ENCODE measurements at regions not wholly inside any gene's neighbourhood (a gene's known extent, or its start where the extent isn't known, plus 50 kb on each side); places are given as distances from the start of the nearest gene placed in this dataset.

GRCh38 chr1:18539171-18539570 lies 58.4 kb downstream of the KLHDC7A start:
- DNase-seq (peak in 1 of 3 donors; percentile 36), ATAC-seq (no peak)
- 64% methylated on average over 3 of the region's 4 CpGs for WGBS (ENCODE audit: insufficient coverage, low coverage, low lambda C conversion rate, missing lambda C conversion rate)
- Histone ChIP-seq H3K9me3 (no peaks in the 10 kb centered on the region), H3K36me3 (no peaks in the 10 kb centered on the region), H3K4me1 (no peaks in the 10 kb centered on the region), H3K4me3 (no peak overlapping the region), H3K27me3 (no peaks in the 10 kb centered on the region), H3K27ac (no peak overlapping the region)
- intact Hi-C loops (cut with DNase I), result no loop called here
- TF ChIP-seq POLR2A (IDR thresholded peaks at IDR 0.05) (no peak), CTCF (IDR thresholded peaks at IDR 0.05) (no peak)

GRCh38 chr1:18540136-18540765 lies 59.5 kb downstream of the KLHDC7A start:
- intact Hi-C loops (cut with DNase I), result no loop called here
- Histone ChIP-seq H3K9me3 (no peaks in the 10 kb centered on the region), H3K27me3 (no peaks in the 10 kb centered on the region), H3K36me3 (no peaks in the 10 kb centered on the region), H3K27ac (no peak overlapping the region), H3K4me1 (no peaks in the 10 kb centered on the region), H3K4me3 (no peak overlapping the region)
- TF ChIP-seq CTCF (IDR thresholded peaks at IDR 0.05), result no peak
- no peak for TF ChIP-seq POLR2A (IDR thresholded peaks at IDR 0.05)
- ATAC-seq, result no peak
- WGBS (ENCODE audit: insufficient coverage, low coverage, low lambda C conversion rate, missing lambda C conversion rate), result 75% methylated on average over 1 of the region's 3 CpGs
- peak in 1 of 3 donors; percentile 31 for DNase-seq

DNA sequence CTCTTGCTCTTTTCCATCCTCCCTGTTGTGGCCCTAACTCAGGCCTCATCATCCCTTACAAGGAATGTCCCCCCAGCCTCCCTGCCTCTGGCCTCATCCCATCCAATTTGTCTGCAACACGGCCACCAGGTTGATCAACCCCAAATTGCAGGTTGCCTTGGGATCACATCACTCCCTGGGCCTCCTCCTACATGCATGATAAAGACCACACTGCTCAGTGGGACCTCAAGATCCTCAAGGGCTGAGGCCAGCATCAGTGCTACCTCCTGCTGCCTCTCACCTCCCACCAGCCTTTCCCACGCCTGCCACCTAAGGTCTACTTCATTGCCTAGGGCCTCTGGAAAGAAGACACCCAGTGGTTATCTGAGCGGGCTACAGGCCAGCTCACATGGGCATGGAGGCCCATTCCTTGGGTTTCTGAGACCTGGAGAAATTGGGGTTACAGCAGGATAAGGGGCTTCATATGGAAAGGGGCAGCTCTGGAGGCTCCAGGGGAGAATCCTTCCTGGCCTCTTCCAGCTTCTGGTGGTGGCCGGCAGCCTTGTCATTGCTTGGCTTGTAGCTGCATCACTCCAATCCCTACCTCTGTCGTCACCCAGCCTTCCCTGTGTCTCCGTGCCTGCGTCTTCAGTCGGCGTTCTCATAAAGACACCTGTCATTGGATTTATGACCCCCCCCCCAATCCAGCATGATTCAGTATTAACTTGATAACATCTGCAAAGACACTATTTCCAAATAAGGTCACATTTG lies 60.5 kb downstream of the KLHDC7A start:
- H3K36me3 ChIP-seq, result no peaks in the 10 kb centered on the region
- H3K4me3 ChIP-seq, result no peak overlapping the region
- no peak overlapping the region for H3K27ac ChIP-seq
- intact Hi-C loops (cut with DNase I), result no loop called here
- WGBS (ENCODE audit: insufficient coverage, low coverage, low lambda C conversion rate, missing lambda C conversion rate), result 65% methylated on average over 4 of the region's 9 CpGs
- no peaks in the 10 kb centered on the region for H3K4me1 ChIP-seq
- TF ChIP-seq CTCF (IDR thresholded peaks at IDR 0.05) (no peak), POLR2A (IDR thresholded peaks at IDR 0.05) (no peak)
- no peaks in the 10 kb centered on the region for H3K9me3 ChIP-seq
- H3K27me3 ChIP-seq, result no peaks in the 10 kb centered on the region
- ATAC-seq (no peak), DNase-seq (peak in 1 of 3 donors; percentile 31)

DNA sequence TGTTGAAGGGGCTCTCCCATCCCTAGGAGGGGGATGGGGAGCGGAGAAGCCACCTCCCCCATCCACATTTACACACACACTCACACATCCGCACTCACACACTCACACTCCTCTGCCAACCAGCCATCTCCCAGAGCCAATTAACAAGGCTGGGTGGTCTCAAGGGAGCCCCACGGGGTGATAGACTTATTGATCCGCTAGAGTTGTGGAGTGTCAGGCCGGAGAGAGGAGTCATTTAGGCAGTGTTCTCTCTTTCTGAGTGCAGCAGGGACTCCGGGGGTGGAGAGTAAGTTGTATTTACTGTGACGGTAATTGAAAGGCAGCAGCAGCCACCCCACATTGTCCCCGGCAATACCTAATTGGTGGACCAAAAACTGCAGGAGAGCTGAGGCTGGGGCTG lies 61.6 kb downstream of the KLHDC7A start:
- no peak for DNase-seq
- TF ChIP-seq CTCF (IDR thresholded peaks at IDR 0.05), result no peak
- TF ChIP-seq POLR2A (IDR thresholded peaks at IDR 0.05), result no peak
- H3K36me3 ChIP-seq, result no peaks in the 10 kb centered on the region
- H3K9me3 ChIP-seq, result no peaks in the 10 kb centered on the region
- no peak for ATAC-seq
- H3K27me3 ChIP-seq, result no peaks in the 10 kb centered on the region
- H3K4me3 ChIP-seq, result no peak overlapping the region
- intact Hi-C loops (cut with DNase I), result no loop called here
- H3K4me1 ChIP-seq, result no peaks in the 10 kb centered on the region
- no peak overlapping the region for H3K27ac ChIP-seq
- WGBS (ENCODE audit: insufficient coverage, low coverage, low lambda C conversion rate, missing lambda C conversion rate), result 18% methylated on average over 8 of the region's 8 CpGs
